HG03159 (cell line): ENCODE measurements at regions not wholly inside any gene's neighbourhood (a gene's known extent, or its start where the extent isn't known, plus 50 kb on each side); places are given as distances from the start of the nearest gene placed in this dataset.
"Not testable (repeated sequence)": the region's sequence is repeated elsewhere in the genome, so short reads cannot be mapped to it uniquely, and the experiment has no call there.

Experiments used
- ATAC-seq: cut with Tn5 transposase; IDR thresholded peaks from one replicate; pipeline ENCODE4 v1.9.1; 2021; ENCODE audit warnings: mild to moderate bottlenecking, moderate library complexity; ENCODE audit not compliant: unreplicated experiment

- no peak for ATAC-seq
Observed at GRCh38 chrX:75673468-75673867, 111.6 kb downstream of the MAGEE2 start.

GRCh38 chrX:75655627-75656026 lies 129.4 kb downstream of the MAGEE2 start:
- no peak for ATAC-seq

GRCh38 chrX:75649829-75650228 lies 127.0 kb upstream of the ZDHHC15 start:
- ATAC-seq = no peak

GRCh38 chrX:75648803-75649588 lies 126.2 kb upstream of the ZDHHC15 start:
- no peak for ATAC-seq

- ATAC-seq = no peak
Observed at GRCh38 chrX:75642811-75643361, 120.0 kb upstream of the ZDHHC15 start.

- ATAC-seq = no peak
Observed at GRCh38 chrX:75638332-75638731, 115.5 kb upstream of the ZDHHC15 start.

- ATAC-seq = no peak
Observed at GRCh38 chrX:75625232-75625631, 102.4 kb upstream of the ZDHHC15 start.

- ATAC-seq = no peak
Observed at GRCh38 chrX:75623535-75623934, 100.7 kb upstream of the ZDHHC15 start.

GRCh38 chrX:75609406-75609805 lies 86.6 kb upstream of the ZDHHC15 start:
- no peak for ATAC-seq

GRCh38 chrX:75603833-75604232 lies 81.0 kb upstream of the ZDHHC15 start:
- peak; percentile 58 for ATAC-seq

- ATAC-seq = not testable (repeated sequence)
Observed at GRCh38 chrX:75602022-75602421, 79.2 kb upstream of the ZDHHC15 start.

- no peak for ATAC-seq
Observed at GRCh38 chrX:75596178-75596577, 73.3 kb upstream of the ZDHHC15 start.

- ATAC-seq = not testable (repeated sequence)
Observed at GRCh38 chrX:75593186-75593585, 70.3 kb upstream of the ZDHHC15 start.

GRCh38 chrX:75582511-75582910 lies 59.7 kb upstream of the ZDHHC15 start:
- no peak for ATAC-seq
